ENCODE measurements at regions not wholly inside any gene's neighbourhood (a gene's known extent, or its start where the extent isn't known, plus 50 kb on each side); places are given as distances from the start of the nearest gene placed in this dataset.

DNA sequence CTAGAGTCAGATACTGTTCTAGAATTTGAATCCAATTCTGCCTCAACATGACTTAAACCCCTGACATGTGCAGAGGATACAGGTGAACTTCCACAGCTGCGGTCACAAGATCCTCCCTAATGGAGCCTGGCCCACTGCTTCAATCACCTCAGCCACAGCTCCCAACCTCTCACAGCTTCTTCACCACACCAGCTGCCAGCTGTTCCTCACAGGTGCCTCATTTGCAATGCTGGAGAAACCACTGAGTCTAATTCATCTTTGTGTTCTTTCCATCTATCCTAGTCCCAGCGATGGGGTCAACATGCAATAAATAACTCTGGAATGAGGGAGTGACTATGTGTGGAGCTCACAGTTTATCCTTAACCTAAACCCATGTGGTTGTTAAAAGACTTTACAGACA is 72.0 kb upstream of the MAF start:
- TF ChIP-seq, protein P1, sequence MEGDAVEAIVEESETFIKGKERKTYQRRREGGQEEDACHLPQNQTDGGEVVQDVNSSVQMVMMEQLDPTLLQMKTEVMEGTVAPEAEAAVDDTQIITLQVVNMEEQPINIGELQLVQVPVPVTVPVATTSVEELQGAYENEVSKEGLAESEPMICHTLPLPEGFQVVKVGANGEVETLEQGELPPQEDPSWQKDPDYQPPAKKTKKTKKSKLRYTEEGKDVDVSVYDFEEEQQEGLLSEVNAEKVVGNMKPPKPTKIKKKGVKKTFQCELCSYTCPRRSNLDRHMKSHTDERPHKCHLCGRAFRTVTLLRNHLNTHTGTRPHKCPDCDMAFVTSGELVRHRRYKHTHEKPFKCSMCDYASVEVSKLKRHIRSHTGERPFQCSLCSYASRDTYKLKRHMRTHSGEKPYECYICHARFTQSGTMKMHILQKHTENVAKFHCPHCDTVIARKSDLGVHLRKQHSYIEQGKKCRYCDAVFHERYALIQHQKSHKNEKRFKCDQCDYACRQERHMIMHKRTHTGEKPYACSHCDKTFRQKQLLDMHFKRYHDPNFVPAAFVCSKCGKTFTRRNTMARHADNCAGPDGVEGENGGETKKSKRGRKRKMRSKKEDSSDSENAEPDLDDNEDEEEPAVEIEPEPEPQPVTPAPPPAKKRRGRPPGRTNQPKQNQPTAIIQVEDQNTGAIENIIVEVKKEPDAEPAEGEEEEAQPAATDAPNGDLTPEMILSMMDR (IDR thresholded peaks at IDR 0.05; ENCODE audit: insufficient read depth, low read length, poor library complexity, severe bottlenecking): no peak
- TF ChIP-seq EZH2phosphoT487 (conservative IDR thresholded peaks at IDR 0.05; ENCODE audit: low read length): no peak

Measured in SU-DHL-6 (cell line).